Uterus (tissue), 3 donors: ENCODE measurements at regions not wholly inside any gene's neighbourhood (a gene's known extent, or its start where the extent isn't known, plus 50 kb on each side); places are given as distances from the start of the nearest gene placed in this dataset.

Experiments
- DNase-seq, 2 donors: peaks; one replicate each; pipeline ENCODE4 v3.0.0-alpha.2; 2019 to 2020
- H3K27ac ChIP-seq, 2 donors: fragments of 200-600 bp; sonication (generic); 1 replicate in 1 of 2; 2 replicates in 1 of 2; pipeline ENCODE4 v1.5.1; 2016 to 2018
- H3K27me3 ChIP-seq, 2 donors: fragments of 200-600 bp; sonication (generic); one replicate each; pipeline ENCODE4 v1.5.1; 2018 to 2019; ENCODE audit warnings: control low read depth in 1 of 2
- H3K36me3 ChIP-seq, 2 donors: fragments of 200-600 bp; sonication (generic); one replicate each; pipeline ENCODE4 v1.5.1; 2019; ENCODE audit warnings: control low read depth in 1 of 2
- H3K4me1 ChIP-seq, 2 donors: fragments of 200-600 bp; sonication (generic); one replicate each; pipeline ENCODE4 v1.5.1; 2018 to 2019; ENCODE audit warnings: control low read depth in 1 of 2
- H3K4me3 ChIP-seq, 2 donors: fragments of 200-600 bp; sonication (generic); 1 replicate in 1 of 2; 2 replicates in 1 of 2; pipeline ENCODE4 v1.5.1; 2018 to 2019; ENCODE audit warnings: mild to moderate bottlenecking in 1 of 2
- H3K9me3 ChIP-seq, 2 donors: fragments of 200-600 bp; sonication (generic); one replicate each; pipeline ENCODE4 v1.5.1; 2019; ENCODE audit warnings: control low read depth in 1 of 2
- CTCF ChIP-seq, 4 experiments: fragments of 200-600 bp in 2 of 4; fragments of 450-650 bp in 2 of 4; sonication (generic) in 2 of 4; IDR thresholded peaks; one replicate each; pipeline ENCODE4 v1.5.1; 2016 to 2019; ENCODE audit warnings: antibody characterized with exemption in 4 of 4, mild to moderate bottlenecking in 2 of 4, moderate library complexity in 1 of 4
- POLR2A ChIP-seq, 2 donors: fragments of 450-650 bp; IDR thresholded peaks; one replicate each; pipeline ENCODE4 v1.6.1; 2016; ENCODE audit warnings: antibody characterized with exemption in 2 of 2, mild to moderate bottlenecking in 1 of 2, moderate library complexity in 1 of 2
- intact Hi-C: fragments of 100-400 bp; cut with DNase I; formaldehyde crosslinking; loops from one replicate; pipeline ENCODE4 v1.15.1; 2023; ENCODE audit warnings: low total_unique reads
- donor health status: DM: yes; HTN: yes; CAD: no.

DNA sequence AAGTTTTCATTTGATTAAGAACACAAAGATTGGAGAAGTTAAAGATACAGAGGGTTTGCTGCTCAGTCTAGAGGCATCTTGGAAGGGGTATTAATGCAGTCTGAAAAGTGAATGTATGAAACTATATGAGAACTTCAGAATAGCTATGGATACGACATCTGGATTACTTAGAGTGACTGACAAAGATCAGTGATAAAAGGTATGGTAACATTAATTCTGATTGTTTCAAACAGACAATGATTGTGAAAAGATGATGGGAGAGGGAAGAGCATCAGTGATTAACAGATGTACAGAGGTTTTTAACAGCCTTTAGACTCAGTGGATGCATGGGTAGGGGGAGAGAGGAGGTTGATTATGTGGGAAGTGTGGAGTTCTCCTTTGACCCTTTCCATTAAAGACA lies 919.4 kb upstream of the CNTN5 start:
- intact Hi-C loops: no loop called here
- Histone ChIP-seq H3K27ac (no peak overlapping the region), H3K4me1 (no peaks in the 10 kb centered on the region), H3K4me3 (no peak overlapping the region), H3K27me3 (no peaks in the 10 kb centered on the region), H3K36me3 (no peaks in the 10 kb centered on the region), H3K9me3 (no peaks in the 10 kb centered on the region)
- DNase-seq: no peak
- TF ChIP-seq POLR2A (IDR thresholded peaks at IDR 0.05) (no peak), CTCF (IDR thresholded peaks at IDR 0.05) (no peak)

DNA sequence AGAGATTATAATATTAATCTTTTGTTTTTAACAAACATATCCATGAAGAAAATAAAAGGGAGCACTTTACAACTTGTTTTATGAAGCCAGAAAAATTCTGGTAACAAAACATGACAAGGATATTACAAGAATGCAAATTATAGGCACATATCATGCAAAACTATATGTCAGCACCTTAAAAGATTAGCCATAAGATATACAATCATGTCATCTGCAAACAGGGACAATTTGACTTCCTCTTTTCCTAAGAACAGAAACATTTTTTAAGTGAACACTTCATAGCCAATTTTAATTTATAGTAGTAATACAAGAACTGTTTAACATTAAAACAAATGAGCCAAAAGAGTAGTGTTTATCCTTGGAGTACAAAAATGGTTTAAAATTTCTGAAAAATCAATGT lies 916.5 kb upstream of the CNTN5 start:
- Histone ChIP-seq H3K4me1 (no peaks in the 10 kb centered on the region), H3K27ac (no peak overlapping the region), H3K27me3 (no peaks in the 10 kb centered on the region), H3K36me3 (no peaks in the 10 kb centered on the region), H3K4me3 (no peak overlapping the region), H3K9me3 (no peaks in the 10 kb centered on the region)
- intact Hi-C loops: no loop called here
- DNase-seq: no peak
- TF ChIP-seq CTCF (IDR thresholded peaks at IDR 0.05): no peak
- TF ChIP-seq POLR2A (IDR thresholded peaks at IDR 0.05): no peak

GRCh38 chr11:98107736-98108135 lies 913.0 kb upstream of the CNTN5 start:
- no peak overlapping the region for H3K27ac ChIP-seq
- H3K36me3 ChIP-seq: no peaks in the 10 kb centered on the region
- H3K27me3 ChIP-seq: no peaks in the 10 kb centered on the region
- no peaks in the 10 kb centered on the region for H3K4me1 ChIP-seq
- TF ChIP-seq POLR2A (IDR thresholded peaks at IDR 0.05): no peak
- TF ChIP-seq CTCF (IDR thresholded peaks at IDR 0.05): no peak
- DNase-seq: no peak
- H3K9me3 ChIP-seq: no peaks in the 10 kb centered on the region
- intact Hi-C loops: no loop called here
- no peak overlapping the region for H3K4me3 ChIP-seq

GRCh38 chr11:98110030-98110429 lies 910.7 kb upstream of the CNTN5 start:
- H3K9me3 ChIP-seq: no peaks in the 10 kb centered on the region

GRCh38 chr11:98115873-98116272 lies 904.9 kb upstream of the CNTN5 start:
- Histone ChIP-seq H3K4me3 (no peak overlapping the region), H3K27me3 (no peaks in the 10 kb centered on the region), H3K36me3 (no peaks in the 10 kb centered on the region), H3K27ac (no peak overlapping the region), H3K9me3 (no peaks in the 10 kb centered on the region), H3K4me1 (no peaks in the 10 kb centered on the region)
- intact Hi-C loops: no loop called here
- no peak for DNase-seq
- no peak for TF ChIP-seq CTCF (IDR thresholded peaks at IDR 0.05)
- no peak for TF ChIP-seq POLR2A (IDR thresholded peaks at IDR 0.05)

More at GRCh38 chr11:98110030-98110429, 910.7 kb upstream of the CNTN5 start:
- no peak for TF ChIP-seq POLR2A (IDR thresholded peaks at IDR 0.05)
- TF ChIP-seq CTCF (IDR thresholded peaks at IDR 0.05): no peak
- Histone ChIP-seq H3K36me3 (no peaks in the 10 kb centered on the region), H3K4me1 (no peaks in the 10 kb centered on the region), H3K27ac (no peak overlapping the region), H3K27me3 (no peaks in the 10 kb centered on the region), H3K4me3 (no peak overlapping the region)
- no peak for DNase-seq
- intact Hi-C loops: no loop called here
